H9 (cell line): ENCODE measurements at regions not wholly inside any gene's neighbourhood (a gene's known extent, or its start where the extent isn't known, plus 50 kb on each side); places are given as distances from the start of the nearest gene placed in this dataset.

Experiments used
- DNase-seq: peaks from one replicate; pipeline ENCODE4 v3.0.0-alpha.2; 2017
- H2AFZ ChIP-seq: one replicate; pipeline ENCODE4 v1.6.1; 2013; ENCODE audit warnings: mild to moderate bottlenecking, low read length, control low read depth, moderate library complexity
- H2AK5ac ChIP-seq: 2 replicates; pipeline ENCODE4 v1.6.1; 2013; ENCODE audit warnings: low read length, control low read depth, mixed read lengths; ENCODE audit not compliant: insufficient read length
- H2BK120ac ChIP-seq: one replicate; pipeline ENCODE4 v1.6.1; 2013; ENCODE audit warnings: low read depth, mild to moderate bottlenecking, low read length, control low read depth, inconsistent platforms; ENCODE audit not compliant: poor library complexity, severe bottlenecking
- H2BK12ac ChIP-seq: 2 replicates; pipeline ENCODE4 v1.6.1; 2013; ENCODE audit warnings: low read length, control low read depth, mixed read lengths, low read depth; ENCODE audit not compliant: insufficient read length
- H2BK15ac ChIP-seq: 2 replicates; pipeline ENCODE4 v1.6.1; 2013; ENCODE audit warnings: low read depth, low read length, control low read depth
- H2BK20ac ChIP-seq: one replicate; pipeline ENCODE4 v1.6.1; 2013; ENCODE audit warnings: low read depth, mild to moderate bottlenecking, low read length, control low read depth, inconsistent platforms; ENCODE audit not compliant: poor library complexity, severe bottlenecking
- H2BK5ac ChIP-seq: 2 replicates; pipeline ENCODE4 v1.6.1; 2013; ENCODE audit warnings: low read length, control low read depth, mixed read lengths; ENCODE audit not compliant: insufficient read length
- H3K14ac ChIP-seq: 2 replicates; pipeline ENCODE4 v1.6.1; 2013; ENCODE audit warnings: low read length, control low read depth; ENCODE audit not compliant: insufficient read depth
- H3K18ac ChIP-seq: 2 replicates; pipeline ENCODE4 v1.6.1; 2013; ENCODE audit warnings: low read depth, mild to moderate bottlenecking, mixed read lengths, low read length, control low read depth; ENCODE audit not compliant: insufficient read length
- H3K23ac ChIP-seq: 2 replicates; pipeline ENCODE4 v1.6.1; 2013; ENCODE audit warnings: low read length, control low read depth, mixed read lengths, low read depth; ENCODE audit not compliant: insufficient read length
- H3K23me2 ChIP-seq: 2 replicates; pipeline ENCODE4 v1.6.1; 2013; ENCODE audit warnings: low read depth, mild to moderate bottlenecking, mixed read lengths, low read length, control low read depth; ENCODE audit not compliant: insufficient read length, poor library complexity, severe bottlenecking
- H3K27ac ChIP-seq: 2 replicates; pipeline ENCODE4 v1.5.1; 2013; ENCODE audit warnings: low read length, control low read depth, mixed read lengths, low read depth; ENCODE audit not compliant: insufficient read length
- H3K27me3 ChIP-seq: 2 replicates; pipeline ENCODE4 v1.6.1; 2013; ENCODE audit warnings: low read length, control low read depth, inconsistent platforms; ENCODE audit not compliant: insufficient read depth
- H3K4ac ChIP-seq: 2 replicates; pipeline ENCODE4 v1.6.1; 2013; ENCODE audit warnings: low read depth, mild to moderate bottlenecking, control low read depth, inconsistent platforms, low read length, moderate library complexity
- H3K4me1 ChIP-seq: 2 replicates; pipeline ENCODE4 v1.6.1; 2013; ENCODE audit warnings: low read length, control low read depth, inconsistent platforms; ENCODE audit not compliant: insufficient read depth
- H3K4me2 ChIP-seq: 2 replicates; pipeline ENCODE4 v1.6.1; 2013; ENCODE audit warnings: low read length, control low read depth, mixed read lengths; ENCODE audit not compliant: insufficient read length, insufficient read depth
- H3K56ac ChIP-seq: 2 replicates; pipeline ENCODE4 v1.6.1; 2013; ENCODE audit warnings: low read depth, mild to moderate bottlenecking, mixed read lengths, low read length, control low read depth; ENCODE audit not compliant: insufficient read length
- H3K79me1 ChIP-seq: 2 replicates; pipeline ENCODE4 v1.6.1; 2013; ENCODE audit warnings: low read depth, mild to moderate bottlenecking, moderate library complexity, low read length, control low read depth, inconsistent platforms; ENCODE audit not compliant: insufficient read depth, poor library complexity, severe bottlenecking
- H3K79me2 ChIP-seq: 2 replicates; pipeline ENCODE4 v1.6.1; 2013; ENCODE audit warnings: low read length, control low read depth, inconsistent platforms; ENCODE audit not compliant: insufficient read depth
- H3K9ac ChIP-seq: 2 replicates; pipeline ENCODE4 v1.6.1; 2013; ENCODE audit warnings: low read length, control low read depth, mixed read lengths; ENCODE audit not compliant: insufficient read length; ENCODE audit errors: extremely low read depth
- H3K9me3 ChIP-seq: one replicate; pipeline ENCODE4 v1.6.1; 2013; ENCODE audit warnings: low read depth, low read length, inconsistent platforms; ENCODE audit not compliant: control insufficient read depth
- H3T11ph ChIP-seq: one replicate; pipeline ENCODE4 v1.6.1; 2013; ENCODE audit warnings: mild to moderate bottlenecking, low read length, control low read depth, inconsistent platforms
- H4K20me1 ChIP-seq: one replicate; pipeline ENCODE4 v1.6.1; 2013; ENCODE audit not compliant: control insufficient read depth, insufficient read length, insufficient read depth
- H4K5ac ChIP-seq: 2 replicates; pipeline ENCODE4 v1.6.1; 2013; ENCODE audit warnings: low read depth, mild to moderate bottlenecking, mixed read lengths, low read length, control low read depth; ENCODE audit not compliant: insufficient read length
- H4K8ac ChIP-seq: replicated peaks from 2 replicates; pipeline ENCODE4 v1.6.1; 2013; ENCODE audit warnings: low read length, control low read depth, mixed read lengths, low read depth; ENCODE audit not compliant: insufficient read length
- H4K91ac ChIP-seq: 2 replicates; pipeline ENCODE4 v1.6.1; 2013; ENCODE audit warnings: low read depth, mild to moderate bottlenecking, moderate library complexity, mixed read lengths, low read length, control low read depth; ENCODE audit not compliant: insufficient read length
- H3K27ac Mint-ChIP-seq, 3 experiments: 2 replicates in 2 of 3; 3 replicates in 1 of 3; pipeline ENCODE4 v1.8.0; 2020 to 2021; ENCODE audit warnings: mixed read lengths in 3 of 3, mild to moderate bottlenecking in 1 of 3, moderate library complexity in 1 of 3
- H3K27me3 Mint-ChIP-seq: 2 replicates; pipeline ENCODE4 v1.8.0; 2021; ENCODE audit warnings: low read depth, mild to moderate bottlenecking, moderate library complexity, mixed read lengths
- H3K36me3 Mint-ChIP-seq, 3 experiments: 2 replicates in 2 of 3; 3 replicates in 1 of 3; pipeline ENCODE4 v1.8.0; 2020 to 2021; ENCODE audit warnings: low read depth in 3 of 3, mixed read lengths in 3 of 3; ENCODE audit not compliant: insufficient read depth in 1 of 3
- H3K4me1 Mint-ChIP-seq, 2 experiments: 2 replicates each; pipeline ENCODE4 v1.8.0; 2020; ENCODE audit warnings: mixed read lengths in 2 of 2
- H3K4me3 Mint-ChIP-seq, 2 experiments: 2 replicates in 1 of 2; 3 replicates in 1 of 2; pipeline ENCODE4 v1.8.0; 2020 to 2021; ENCODE audit warnings: mild to moderate bottlenecking in 2 of 2, mixed read lengths in 2 of 2, moderate library complexity in 1 of 2
- H3K9me3 Mint-ChIP-seq, 2 experiments: 2 replicates in 1 of 2; 3 replicates in 1 of 2; pipeline ENCODE4 v1.8.0; 2020; ENCODE audit warnings: mild to moderate bottlenecking in 2 of 2, mixed read lengths in 2 of 2, moderate library complexity in 1 of 2
- WGBS: extraction: QIAGEN DNeasy Blood & Tissue Kit; methylation state at CpG from one replicate; pipeline ENCODE4 v1.1.7; 2013; ENCODE audit warnings: missing lambda C conversion rate, low lambda C conversion rate, mixed read lengths; ENCODE audit not compliant: insufficient read length; ENCODE audit errors: extremely low coverage; 5-methylcytosine and 5-hydroxymethylcytosine counted together
- TF ChIP-seq, protein P1 (sequence below): fragments of 200-600 bp; sonication (generic); conservative IDR thresholded peaks from 3 replicates; pipeline ENCODE4 v1.8.0; 2021; ENCODE audit warnings: antibody characterized with exemption, mild to moderate bottlenecking

DNA sequence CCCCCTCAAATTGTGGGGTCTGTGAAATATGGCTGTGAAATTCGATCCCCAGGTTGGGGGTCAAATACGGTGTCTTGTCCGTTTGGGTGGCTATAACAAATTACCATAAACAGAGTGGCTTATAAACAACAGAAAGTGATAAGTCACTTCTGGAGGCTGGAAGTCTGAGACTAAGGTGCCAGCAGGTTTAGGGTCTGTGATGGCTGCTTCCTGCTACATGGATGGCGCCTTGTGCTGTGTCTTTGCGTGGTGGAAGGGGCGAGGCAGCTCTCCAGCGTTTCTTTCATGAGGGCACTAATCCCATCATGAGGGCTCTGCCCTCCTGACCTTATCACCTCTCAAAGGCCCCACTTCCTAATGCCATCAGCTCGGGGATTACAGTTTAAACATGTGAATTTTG is 120.0 kb downstream of the IRF8 start:
- Histone ChIP-seq H2BK120ac (no peak overlapping the region), H3K27me3 (no peaks in the 10 kb centered on the region), H2BK20ac (no peak overlapping the region), H4K20me1 (no peaks in the 10 kb centered on the region), H2AFZ (no peak overlapping the region), H2BK15ac (no peak overlapping the region), H3K9ac (no peak overlapping the region), H3K79me1 (no peaks in the 10 kb centered on the region), H4K8ac (no peak overlapping the region), H3K23ac (no peak overlapping the region), H3K79me2 (no peaks in the 10 kb centered on the region), H3K18ac (no peak overlapping the region), H3K4ac (no peak overlapping the region), H3K56ac (no peak overlapping the region), H3K9me3 (no peaks in the 10 kb centered on the region), H3K4me2 (no peak overlapping the region), H4K5ac (no peak overlapping the region), H3K14ac (no peak overlapping the region), H3K4me1 (no peaks in the 10 kb centered on the region), H3T11ph (no peak overlapping the region), H2BK5ac (no peak overlapping the region), H2AK5ac (no peak overlapping the region), H3K27ac (no peak overlapping the region), H2BK12ac (no peak overlapping the region), H3K23me2 (no peaks in the 10 kb centered on the region), H4K91ac (no peak overlapping the region)
- Mint-ChIP-seq H3K27ac (no peak overlapping the region), H3K9me3 (peaks cover 21 to 25% of the 10 kb centered on the region in 2 experiments), H3K4me1 (no peaks in the 10 kb centered on the region), H3K27me3 (peaks cover 51% of the 10 kb centered on the region), H3K36me3 (peaks cover under 1 to 9% (median 4%) of the 10 kb centered on the region in 3 experiments; a peak in 5 of 7 replicates), H3K4me3 (no peak overlapping the region)
- DNase-seq: no peak
- TF ChIP-seq, protein P1, sequence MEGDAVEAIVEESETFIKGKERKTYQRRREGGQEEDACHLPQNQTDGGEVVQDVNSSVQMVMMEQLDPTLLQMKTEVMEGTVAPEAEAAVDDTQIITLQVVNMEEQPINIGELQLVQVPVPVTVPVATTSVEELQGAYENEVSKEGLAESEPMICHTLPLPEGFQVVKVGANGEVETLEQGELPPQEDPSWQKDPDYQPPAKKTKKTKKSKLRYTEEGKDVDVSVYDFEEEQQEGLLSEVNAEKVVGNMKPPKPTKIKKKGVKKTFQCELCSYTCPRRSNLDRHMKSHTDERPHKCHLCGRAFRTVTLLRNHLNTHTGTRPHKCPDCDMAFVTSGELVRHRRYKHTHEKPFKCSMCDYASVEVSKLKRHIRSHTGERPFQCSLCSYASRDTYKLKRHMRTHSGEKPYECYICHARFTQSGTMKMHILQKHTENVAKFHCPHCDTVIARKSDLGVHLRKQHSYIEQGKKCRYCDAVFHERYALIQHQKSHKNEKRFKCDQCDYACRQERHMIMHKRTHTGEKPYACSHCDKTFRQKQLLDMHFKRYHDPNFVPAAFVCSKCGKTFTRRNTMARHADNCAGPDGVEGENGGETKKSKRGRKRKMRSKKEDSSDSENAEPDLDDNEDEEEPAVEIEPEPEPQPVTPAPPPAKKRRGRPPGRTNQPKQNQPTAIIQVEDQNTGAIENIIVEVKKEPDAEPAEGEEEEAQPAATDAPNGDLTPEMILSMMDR: no peak
- WGBS: no CpG with 5 or more reads among the region's 8 CpGs
